HepG2 (cell line): ENCODE measurements at regions not wholly inside any gene's neighbourhood (a gene's known extent, or its start where the extent isn't known, plus 50 kb on each side); places are given as distances from the start of the nearest gene placed in this dataset.

ENCODE experiments used
- ATAC-seq: fragments of 200-7000 bp; cut with Tn5 transposase; 3 replicates; pipeline ENCODE4 v1.9.1; 2020; ENCODE audit warnings: mild to moderate bottlenecking, moderate library complexity
- BruUV-seq: library from RNA; stranded (reverse); fragments of 400-500 nt; replicated peaks from 2 replicates; lab custom pipeline; 2021; lab: Mats Ljungman, UMichigan
- CTCF ChIA-PET: fragments of 300-600 bp; formaldehyde crosslinking; extraction: SDS; loops from one replicate; lab custom pipeline; 2021; ENCODE audit warnings: low total read pairs, inconsistent platforms, low intra/inter-chr PET ratio; lab: Yijun Ruan, JAX
- POLR2A ChIA-PET: fragments of 350-600 bp; sonication (Branson Sonifier 250); formaldehyde crosslinking; loops from one replicate; lab custom pipeline; 2020; ENCODE audit warnings: antibody characterized with exemption, inconsistent platforms; lab: Yijun Ruan, JAX
- DNase-seq: peaks from one replicate; pipeline ENCODE4 v3.0.0-alpha.2; 2015; ENCODE audit warnings: low spot score
- FAIRE-seq: peaks from 3 replicates; lab custom pipeline; 2011; peaks lifted over from hg19 to GRCh38; lab: Jason Lieb, UNC
- H2AFZ ChIP-seq: one replicate; pipeline ENCODE4 v1.6.1; 2011; ENCODE audit warnings: low read length, inconsistent platforms
- H3K27ac ChIP-seq: fragments of 300-600 bp; 3 replicates; pipeline ENCODE4 v1.8.0; 2011; ENCODE audit warnings: mixed run types, mild to moderate bottlenecking, mixed read lengths, low read length, inconsistent platforms; ENCODE audit not compliant: insufficient read depth; ENCODE audit errors: extremely low read length
- H3K27me3 ChIP-seq, 2 experiments: fragments of 200-600 bp in 1 of 2; 2 replicates in 1 of 2; 3 replicates in 1 of 2; pipeline versions ENCODE4 v1.6.0 to v1.8.0; 2011; ENCODE audit warnings: low read length in 2 of 2, mild to moderate bottlenecking in 2 of 2, moderate library complexity in 2 of 2, inconsistent platforms in 1 of 2; ENCODE audit not compliant: insufficient read depth in 2 of 2, control insufficient read depth in 1 of 2
- H3K36me3 ChIP-seq, 2 experiments: fragments of 200-600 bp in 1 of 2; replicated peaks in 1 of 2; 2 replicates in 1 of 2; 3 replicates in 1 of 2; pipeline versions ENCODE4 v1.5.1 to v1.8.0; 2011; ENCODE audit warnings: low read length in 2 of 2, inconsistent platforms in 1 of 2; ENCODE audit not compliant: insufficient read depth in 2 of 2, control insufficient read depth in 1 of 2
- H3K4me1 ChIP-seq: 2 replicates; pipeline ENCODE4 v1.5.1; 2012; ENCODE audit warnings: low read length, inconsistent platforms; ENCODE audit not compliant: insufficient read depth
- H3K4me2 ChIP-seq: 2 replicates; pipeline ENCODE4 v1.6.0; 2011; ENCODE audit warnings: low read depth, low read length, inconsistent platforms
- H3K4me3 ChIP-seq, 3 experiments: fragments of 200-600 bp in 1 of 3; sonication (generic), shearing (Covaris generic) in 1 of 3; replicated peaks in 1 of 3; 2 replicates each; pipeline ENCODE4 v1.5.1; 2011 to 2016; ENCODE audit warnings: low read length in 3 of 3, inconsistent platforms in 2 of 3, low read depth in 2 of 3, mild to moderate bottlenecking in 2 of 3, control low read depth in 1 of 3, mixed read lengths in 1 of 3; ENCODE audit not compliant: insufficient read depth in 1 of 3
- H3K79me2 ChIP-seq: one replicate; pipeline ENCODE4 v1.6.1; 2011; ENCODE audit warnings: low read length, inconsistent platforms; ENCODE audit not compliant: insufficient read depth
- H3K9ac ChIP-seq: 2 replicates; pipeline ENCODE4 v1.6.0; 2011; ENCODE audit warnings: mild to moderate bottlenecking, low read depth, low read length, inconsistent platforms; ENCODE audit not compliant: insufficient read depth
- H3K9me3 ChIP-seq: 2 replicates; pipeline ENCODE4 v1.5.1; 2012; ENCODE audit warnings: mild to moderate bottlenecking, low read length
- H4K20me1 ChIP-seq: 2 replicates; pipeline ENCODE4 v1.6.0; 2011; ENCODE audit warnings: inconsistent platforms, mild to moderate bottlenecking, low read length, moderate library complexity; ENCODE audit not compliant: insufficient read depth
- AHDC1 ChIP-seq: sonication (generic); formaldehyde crosslinking; IDR thresholded peaks from 2 replicates; pipeline ENCODE4 v1.5.1; 2020; ENCODE audit warnings: mild to moderate bottlenecking, missing genetic modification reagents, borderline replicate concordance
- ARID4A ChIP-seq: sonication (generic); formaldehyde crosslinking; IDR thresholded peaks from 2 replicates; pipeline ENCODE4 v1.5.0; 2020; ENCODE audit warnings: mild to moderate bottlenecking, missing genetic modification reagents, borderline replicate concordance
- ATF5 ChIP-seq: sonication (generic); formaldehyde crosslinking; IDR thresholded peaks from 2 replicates; pipeline ENCODE4 v1.4.0; 2020; ENCODE audit warnings: mild to moderate bottlenecking, low read depth, missing genetic modification reagents
- BRF2 ChIP-seq: sonication (generic); formaldehyde crosslinking; IDR thresholded peaks from 2 replicates; pipeline ENCODE4 v1.8.1; 2022; ENCODE audit warnings: mild to moderate bottlenecking, missing genetic modification reagents
- CEBPB ChIP-seq: IDR thresholded peaks from 2 replicates; pipeline ENCODE4 v1.6.1; 2011; ENCODE audit warnings: low read depth, low read length, improper control_type of control experiment, borderline replicate concordance
- HHEX ChIP-seq: IDR thresholded peaks from 2 replicates; pipeline ENCODE4 v1.6.1; 2016; ENCODE audit warnings: control low read depth
- SUZ12 ChIP-seq: fragments of 150-350 bp; IDR thresholded peaks from 2 replicates; pipeline ENCODE4 v1.6.1; 2014; ENCODE audit warnings: low read depth, low read length
- TAF15 ChIP-seq: fragments of 200-400 bp; formaldehyde crosslinking; IDR thresholded peaks from one replicate; pipeline ENCODE4 v1.6.1; 2018; ENCODE audit warnings: mild to moderate bottlenecking, low read depth, low read length; ENCODE audit not compliant: poor library complexity, severe bottlenecking
- TEF ChIP-seq: sonication (generic); formaldehyde crosslinking; IDR thresholded peaks from 2 replicates; pipeline ENCODE4 v1.5.0; 2020; ENCODE audit warnings: missing genetic modification reagents
- ZFP36L1 ChIP-seq: sonication (generic); formaldehyde crosslinking; IDR thresholded peaks from 2 replicates; pipeline ENCODE4 v1.8.0; 2022; ENCODE audit warnings: mild to moderate bottlenecking, missing genetic modification reagents, moderate library complexity
- ZMAT3 ChIP-seq: sonication (generic); formaldehyde crosslinking; conservative IDR thresholded peaks from 2 replicates; pipeline ENCODE4 v1.7.0; 2021; ENCODE audit warnings: missing genetic modification reagents
- WGBS: methylation state at CpG from one replicate; pipeline ENCODE4 v1.1.6; 2017; ENCODE audit warnings: low lambda C conversion rate; 5-methylcytosine and 5-hydroxymethylcytosine counted together
- in situ Hi-C: cut with HindIII; loops from 2 replicates; pipeline ENCODE4 v1.10.0; 2017; ENCODE audit warnings: low pct_unique_long_range_greater_than_20kb; ENCODE audit not compliant: extremely low pct_ligation_motif_present
- intact Hi-C: fragments of 100-400 bp; cut with micrococcal nuclease; formaldehyde crosslinking; loops from one replicate; pipeline ENCODE4 v1.10.0; 2022; ENCODE audit not compliant: unreplicated experiment

- peaks cover 6% of the 10 kb centered on the region; the same call in 1 of the 2 replicates for H3K9me3 ChIP-seq
- no peak overlapping the region for H3K4me3 ChIP-seq
- H3K36me3 ChIP-seq = no peaks in the 10 kb centered on the region
- ChIA-PET POLR2A (no interaction called here), CTCF (no interaction called here)
- in situ Hi-C loops (no loop called here), intact Hi-C loops (no loop called here)
- no peak for FAIRE-seq
- no peak for DNase-seq
- no peak overlapping the region for H3K9ac ChIP-seq
- no peaks in the 10 kb centered on the region for H3K79me2 ChIP-seq
- BruUV-seq = no TSS peak
- H3K4me2 ChIP-seq = no peak overlapping the region
- 0% methylated on average over 2 of the region's 2 CpGs for WGBS
- ATAC-seq = no peak
- H3K27ac ChIP-seq = no peak overlapping the region
- H3K27me3 ChIP-seq = no peaks in the 10 kb centered on the region
- no peak overlapping the region for H2AFZ ChIP-seq
- H3K4me1 ChIP-seq = no peaks in the 10 kb centered on the region
- no peaks in the 10 kb centered on the region for H4K20me1 ChIP-seq
- TF ChIP-seq ZFP36L1 (CRISPR knock-in tag) (no peak), AHDC1 (CRISPR knock-in tag) (no peak), HHEX (CRISPR knock-in tag) (no peak), BRF2 (CRISPR knock-in tag) (no peak), TAF15 (no peak), SUZ12 (no peak), ARID4A (CRISPR knock-in tag) (no peak), ZMAT3 (CRISPR knock-in tag) (no peak), CEBPB (no peak), TEF (CRISPR knock-in tag) (no peak), ATF5 (CRISPR knock-in tag) (no peak)
Measured at GRCh38 chrX:121931567-121931966, 884.2 kb downstream of the GLUD2 start.
